ENCODE measurements at regions not wholly inside any gene's neighbourhood (a gene's known extent, or its start where the extent isn't known, plus 50 kb on each side); places are given as distances from the start of the nearest gene placed in this dataset.

DNA sequence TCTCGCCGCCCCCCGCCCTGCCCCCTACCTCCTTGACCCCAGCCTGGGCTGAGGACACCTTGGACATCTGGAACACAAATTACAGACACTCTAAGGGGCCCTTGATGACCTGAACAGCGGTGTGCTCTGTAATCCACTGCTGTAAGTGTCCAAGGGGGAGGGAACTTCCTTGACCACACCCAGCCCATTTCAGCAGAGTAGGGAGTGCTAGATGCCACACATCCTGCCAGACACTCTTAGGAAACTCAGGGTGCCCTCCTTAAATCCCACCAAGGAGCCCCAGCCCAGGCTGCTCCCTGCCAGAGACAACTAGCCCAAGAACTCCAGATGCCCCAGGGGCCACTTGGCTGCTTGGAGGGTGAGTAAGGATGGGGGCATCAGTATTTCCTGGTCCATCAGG lies 282.2 kb downstream of the RRAGC start:
- TF ChIP-seq, protein P1, sequence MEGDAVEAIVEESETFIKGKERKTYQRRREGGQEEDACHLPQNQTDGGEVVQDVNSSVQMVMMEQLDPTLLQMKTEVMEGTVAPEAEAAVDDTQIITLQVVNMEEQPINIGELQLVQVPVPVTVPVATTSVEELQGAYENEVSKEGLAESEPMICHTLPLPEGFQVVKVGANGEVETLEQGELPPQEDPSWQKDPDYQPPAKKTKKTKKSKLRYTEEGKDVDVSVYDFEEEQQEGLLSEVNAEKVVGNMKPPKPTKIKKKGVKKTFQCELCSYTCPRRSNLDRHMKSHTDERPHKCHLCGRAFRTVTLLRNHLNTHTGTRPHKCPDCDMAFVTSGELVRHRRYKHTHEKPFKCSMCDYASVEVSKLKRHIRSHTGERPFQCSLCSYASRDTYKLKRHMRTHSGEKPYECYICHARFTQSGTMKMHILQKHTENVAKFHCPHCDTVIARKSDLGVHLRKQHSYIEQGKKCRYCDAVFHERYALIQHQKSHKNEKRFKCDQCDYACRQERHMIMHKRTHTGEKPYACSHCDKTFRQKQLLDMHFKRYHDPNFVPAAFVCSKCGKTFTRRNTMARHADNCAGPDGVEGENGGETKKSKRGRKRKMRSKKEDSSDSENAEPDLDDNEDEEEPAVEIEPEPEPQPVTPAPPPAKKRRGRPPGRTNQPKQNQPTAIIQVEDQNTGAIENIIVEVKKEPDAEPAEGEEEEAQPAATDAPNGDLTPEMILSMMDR (IDR thresholded peaks at IDR 0.05; ENCODE audit: extremely low read depth in 1 of 2, insufficient read depth in 1 of 2, low read depth in 1 of 2, low read length in 2 of 2), result no peak
- no peak for TF ChIP-seq POLR2AphosphoS5 (IDR thresholded peaks at IDR 0.05; ENCODE audit: insufficient read depth, low read depth, low read length)
- TF ChIP-seq, protein P2, sequence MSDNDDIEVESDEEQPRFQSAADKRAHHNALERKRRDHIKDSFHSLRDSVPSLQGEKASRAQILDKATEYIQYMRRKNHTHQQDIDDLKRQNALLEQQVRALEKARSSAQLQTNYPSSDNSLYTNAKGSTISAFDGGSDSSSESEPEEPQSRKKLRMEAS (IDR thresholded peaks at IDR 0.05; ENCODE audit: insufficient read depth, insufficient read length), result no peak
- no peak for TF ChIP-seq POLR2A (IDR thresholded peaks at IDR 0.05; ENCODE audit: low read depth, low read length)
- no peak for TF ChIP-seq EZH2 (IDR thresholded peaks at IDR 0.05; ENCODE audit: borderline replicate concordance, low read depth, low read length, severe bottlenecking)
